IPS-NIHi7 (cell line): ENCODE measurements at regions not wholly inside any gene's neighbourhood (a gene's known extent, or its start where the extent isn't known, plus 50 kb on each side); places are given as distances from the start of the nearest gene placed in this dataset.

Source experiments
- DNase-seq: peaks from one replicate; pipeline ENCODE4 v3.0.0; 2012; ENCODE audit warnings: mixed read lengths; ENCODE audit errors: extremely low spot score

DNA sequence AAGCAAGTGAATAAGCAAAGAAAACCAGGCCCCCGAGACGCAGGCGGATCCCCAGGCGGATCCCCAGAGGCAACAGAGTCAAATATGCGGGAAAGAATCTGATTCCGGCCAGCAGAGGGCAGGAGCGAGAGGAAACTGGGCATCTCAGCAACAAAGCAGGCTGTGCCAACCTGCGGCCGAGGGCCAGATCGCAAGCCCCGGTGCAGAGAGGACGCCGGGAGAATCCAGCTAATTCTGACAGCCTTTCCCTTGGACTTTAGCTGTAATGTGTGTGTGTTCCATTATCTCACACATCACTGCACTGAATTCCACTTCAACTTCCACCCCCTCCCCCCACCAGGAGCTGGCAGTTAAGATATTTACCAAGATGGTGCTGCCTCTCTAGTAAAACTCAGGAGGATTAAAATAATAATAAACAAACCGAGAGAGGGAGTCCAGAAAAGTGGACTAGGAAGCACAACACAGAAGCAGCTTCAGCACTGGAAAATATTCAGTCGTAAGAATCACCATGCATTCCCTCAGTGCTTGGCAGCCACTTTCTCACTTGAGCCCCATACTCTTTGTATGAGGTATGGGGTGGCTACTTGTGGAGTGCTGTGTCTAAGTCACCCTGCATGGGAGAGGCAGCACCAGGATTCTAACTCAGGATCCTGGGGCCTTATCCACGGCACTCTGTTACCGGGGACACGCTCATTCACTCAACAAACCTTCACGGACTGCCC, 66.2 kb upstream of the SNX9 start:
- DNase-seq: peak; percentile 87

DNA sequence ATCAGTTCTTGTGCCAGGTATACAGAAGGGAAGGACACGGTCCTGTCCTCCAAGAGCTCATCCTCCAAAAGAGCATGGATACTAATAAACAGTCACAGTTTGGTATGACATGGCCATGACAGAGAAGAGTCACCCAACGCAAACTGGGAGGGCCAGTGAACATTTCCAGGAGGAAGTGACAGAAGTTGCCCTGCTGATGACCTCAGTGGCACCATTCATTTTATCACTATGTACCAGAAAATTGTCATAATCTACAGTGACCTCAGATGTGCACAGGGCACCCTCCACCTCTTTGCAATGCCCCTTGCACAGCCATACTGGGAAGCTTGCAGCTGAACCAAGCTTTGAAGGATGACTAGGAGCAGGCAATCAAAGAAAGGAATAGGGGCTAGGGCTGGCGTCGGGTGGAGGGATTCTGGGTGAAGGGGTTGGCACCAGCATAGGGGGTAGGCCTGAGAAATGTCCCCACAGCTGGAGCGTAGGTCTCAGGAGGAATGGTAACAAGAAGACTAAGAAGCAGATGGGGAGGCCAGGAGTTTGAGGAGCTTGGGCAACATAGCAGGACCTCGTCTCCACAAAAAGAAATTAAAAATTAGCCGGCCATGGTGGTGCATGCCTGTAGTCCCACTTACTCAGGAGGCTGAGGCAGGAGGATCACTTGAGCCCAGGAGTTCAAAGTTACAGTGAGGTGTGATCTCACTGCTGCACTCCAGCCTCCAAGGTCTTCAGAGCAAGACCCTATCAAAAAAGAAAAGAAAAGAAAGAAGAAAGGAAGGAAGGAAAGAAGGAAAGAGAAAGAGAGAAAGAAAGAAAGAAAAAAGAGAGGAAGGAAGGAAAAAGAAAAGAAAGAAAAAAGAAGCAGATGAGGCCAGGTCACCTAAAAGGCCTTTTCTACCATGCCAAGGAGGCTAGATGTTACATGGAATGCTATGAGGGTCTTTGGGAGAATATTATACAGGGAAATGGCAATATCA, 65.3 kb upstream of the SNX9 start:
- no peak for DNase-seq

DNA sequence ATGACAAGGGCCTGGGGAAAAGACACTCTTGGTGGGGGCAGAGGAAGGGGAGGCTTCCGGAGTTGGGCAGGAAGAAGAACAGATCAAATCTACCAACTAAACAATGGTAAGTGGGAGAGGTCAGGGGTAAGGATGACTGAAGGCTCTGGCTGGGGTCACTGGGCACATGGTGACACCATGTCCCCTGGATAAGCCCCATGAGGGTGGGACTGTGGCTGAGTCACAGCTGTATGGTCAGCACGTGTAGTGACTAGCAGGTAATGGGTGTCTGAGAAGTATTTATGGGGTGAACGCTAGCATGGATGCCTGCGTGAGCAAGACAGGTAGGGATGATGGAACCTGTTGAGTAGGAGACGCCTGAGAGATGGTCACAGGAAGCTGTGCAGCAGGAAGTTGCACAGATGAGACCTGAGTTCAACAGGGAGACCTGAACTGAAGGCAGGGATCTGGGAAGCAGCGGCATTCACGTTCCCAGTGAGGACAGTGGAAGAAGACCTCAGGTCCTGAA, 64.5 kb upstream of the SNX9 start:
- no peak for DNase-seq

DNA sequence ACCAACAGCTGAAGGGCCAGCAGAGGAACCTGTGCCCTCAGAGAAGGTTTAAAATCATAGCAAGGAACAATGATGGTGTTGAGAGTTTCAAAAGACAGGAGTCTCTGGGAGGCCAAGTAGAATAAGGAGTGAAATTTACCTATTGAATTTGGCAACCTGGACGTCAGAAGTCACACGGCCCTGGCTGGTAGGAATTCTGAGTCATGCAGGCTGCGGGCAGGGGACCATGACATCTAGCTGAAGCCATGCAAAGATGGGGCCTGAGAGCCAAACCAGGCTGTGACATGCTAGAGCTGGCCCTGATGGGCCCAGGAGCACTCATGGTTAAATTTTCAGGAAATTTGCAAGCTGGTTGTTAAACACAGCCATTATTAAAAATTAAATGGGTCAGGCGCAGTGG, 64.0 kb upstream of the SNX9 start:
- DNase-seq: no peak

DNA sequence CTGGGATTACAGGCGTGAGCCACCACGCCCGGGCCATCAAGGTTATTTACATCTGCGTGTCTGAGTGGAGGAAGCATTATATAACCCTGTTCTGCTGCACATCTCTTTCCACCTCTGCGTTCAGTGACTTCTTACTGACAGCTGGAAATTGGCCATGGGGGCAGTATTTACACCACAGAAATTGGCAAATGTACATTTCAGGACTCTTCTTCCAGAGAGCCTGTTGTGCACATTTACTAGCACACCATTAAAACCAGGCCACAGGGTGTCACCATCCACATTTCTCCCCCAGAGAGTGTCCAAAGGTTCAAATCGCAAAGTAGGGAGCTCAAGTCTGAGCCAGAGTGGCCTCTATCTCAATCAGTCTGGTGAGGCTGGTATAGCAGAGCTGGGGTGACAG, 62.9 kb upstream of the SNX9 start:
- DNase-seq: no peak

DNA sequence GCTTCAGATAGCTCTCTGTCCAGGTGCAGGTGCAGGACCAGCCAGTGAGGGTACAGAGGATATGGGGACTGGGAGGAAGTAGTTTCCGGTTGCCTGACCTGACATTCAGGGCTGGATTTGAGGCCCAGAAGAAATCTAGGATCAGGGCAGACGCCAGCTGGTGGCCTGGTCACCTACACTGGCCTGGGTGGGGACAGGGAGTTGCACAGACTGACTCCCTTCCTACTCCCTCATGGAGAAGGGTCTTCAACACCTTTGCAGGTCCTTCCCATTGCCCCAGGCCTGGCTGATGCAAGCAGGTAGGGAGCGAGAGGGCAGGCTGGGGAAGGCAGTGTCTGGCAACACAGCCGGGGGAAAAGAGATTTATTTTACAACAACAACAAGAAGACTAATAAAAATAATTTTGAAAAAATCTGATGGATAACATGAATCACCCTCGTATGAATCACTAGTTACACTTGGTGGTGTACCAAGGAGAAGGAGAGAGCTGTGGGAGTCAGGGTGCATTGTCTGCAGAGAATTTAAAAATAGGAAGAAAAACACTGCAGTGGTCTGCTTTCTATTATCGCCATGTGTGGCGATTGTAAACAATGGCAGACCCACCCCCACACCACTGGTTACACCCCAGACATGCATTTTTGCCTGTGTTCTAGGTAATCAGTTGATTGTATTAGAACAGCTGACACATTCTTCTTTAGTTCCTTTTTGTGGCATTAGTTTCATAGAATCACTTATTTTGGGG, 62.3 kb upstream of the SNX9 start:
- DNase-seq: no peak

DNA sequence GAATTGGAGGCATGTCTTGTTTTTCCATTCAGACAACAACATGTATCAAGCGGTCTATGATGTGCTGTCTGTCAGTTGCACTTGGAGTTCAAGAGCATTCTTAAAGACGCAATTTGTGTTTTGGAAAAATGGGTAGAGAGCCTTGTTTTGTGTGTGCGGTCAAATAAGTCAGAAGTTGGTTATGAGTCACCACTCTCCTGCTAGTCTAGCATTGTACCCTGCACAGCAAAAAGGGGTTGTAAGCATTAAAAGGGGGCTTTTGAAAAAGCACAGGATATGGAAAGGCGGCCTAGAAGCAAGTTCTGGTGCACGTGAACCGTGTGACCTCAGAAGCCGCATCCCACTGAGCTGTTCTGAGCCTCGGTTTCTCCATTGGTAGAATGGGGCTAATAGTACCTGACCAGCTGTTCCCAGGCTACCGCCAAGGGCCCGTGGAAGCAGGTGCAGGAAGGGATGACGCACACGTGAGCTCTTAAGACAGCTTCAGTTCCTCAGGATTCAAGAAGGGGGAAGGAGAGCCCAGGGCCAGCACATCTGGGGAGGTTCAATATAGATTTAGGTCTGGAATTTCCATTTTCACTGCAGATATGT, 61.6 kb upstream of the SNX9 start:
- DNase-seq: no peak

DNA sequence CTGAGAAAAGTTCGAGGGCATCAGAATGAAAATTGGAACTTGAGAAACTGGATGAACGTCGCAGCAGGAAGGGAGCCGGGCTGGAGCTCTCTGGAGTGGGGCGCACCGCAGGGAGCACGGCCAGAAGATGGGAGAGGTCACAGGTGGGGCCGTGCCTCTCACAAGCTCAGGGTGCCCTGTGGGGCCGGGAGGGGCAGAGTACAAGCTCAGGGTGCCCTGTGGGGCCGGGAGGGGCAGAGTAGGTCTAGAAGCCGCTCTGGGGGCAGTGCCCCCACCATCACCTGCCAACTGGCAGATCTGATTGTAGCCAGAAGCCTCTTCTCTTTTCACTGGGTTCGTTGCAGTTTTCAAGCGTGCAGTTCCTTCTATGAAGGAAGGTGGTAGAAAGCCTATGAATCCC, 61.1 kb upstream of the SNX9 start:
- no peak for DNase-seq

DNA sequence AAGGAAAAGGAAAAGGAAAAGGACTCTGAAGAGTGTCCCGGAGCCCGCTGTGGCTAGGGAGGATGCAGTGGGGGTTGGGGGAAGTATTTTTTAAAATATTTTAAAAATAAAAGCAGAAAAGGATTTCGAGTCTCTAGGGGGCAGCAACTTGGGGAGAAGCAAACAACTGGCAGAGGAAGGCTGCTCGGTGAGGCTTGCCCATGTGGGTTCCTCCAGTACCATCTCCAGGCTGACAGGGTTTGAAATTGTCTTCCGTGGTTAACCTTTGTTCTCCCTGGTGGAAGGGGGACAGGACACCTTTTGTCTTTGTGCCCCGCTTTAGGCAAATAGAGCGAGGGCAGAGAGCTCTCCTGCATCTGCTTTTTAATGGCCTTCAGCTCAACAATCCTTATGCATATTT, 60.4 kb upstream of the SNX9 start:
- DNase-seq: no peak

DNA sequence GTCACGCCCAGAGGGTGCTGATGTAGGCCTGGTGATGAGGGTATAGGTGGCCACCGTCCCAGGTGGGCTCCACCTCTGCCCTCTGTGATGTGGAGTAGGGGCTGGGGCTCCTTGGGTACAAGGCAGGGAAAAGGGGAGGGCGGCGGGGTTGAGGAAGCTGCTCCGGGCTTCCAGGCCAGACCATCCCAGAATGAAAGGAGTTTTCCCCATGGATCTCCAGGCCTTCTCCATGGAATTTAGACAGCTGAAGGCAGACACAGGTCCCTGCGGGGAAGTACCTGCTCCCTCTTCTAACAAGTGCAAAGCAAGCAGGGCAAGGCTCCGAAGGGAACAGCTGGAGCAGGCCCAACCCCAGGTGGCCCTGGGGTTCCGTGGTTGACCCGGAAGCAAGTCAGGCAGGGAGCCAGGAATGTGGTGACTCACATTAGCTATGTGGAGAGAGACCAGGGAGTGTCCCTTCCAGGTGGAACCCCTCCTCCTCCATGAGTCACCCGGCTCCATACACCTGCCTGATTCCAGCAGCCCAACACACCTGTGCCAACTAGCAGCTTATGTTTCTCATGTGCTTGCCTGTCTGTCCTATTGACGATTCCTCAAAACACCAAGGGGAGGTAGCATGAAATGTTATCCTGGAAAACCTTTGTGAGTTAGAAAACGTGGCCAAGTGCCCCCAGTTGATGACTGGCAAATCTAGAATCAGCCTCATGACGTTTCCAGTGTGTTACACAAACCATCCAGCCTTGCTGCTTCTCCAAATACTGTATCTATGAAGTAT, 59.7 kb upstream of the SNX9 start:
- DNase-seq: peak; percentile 91

DNA sequence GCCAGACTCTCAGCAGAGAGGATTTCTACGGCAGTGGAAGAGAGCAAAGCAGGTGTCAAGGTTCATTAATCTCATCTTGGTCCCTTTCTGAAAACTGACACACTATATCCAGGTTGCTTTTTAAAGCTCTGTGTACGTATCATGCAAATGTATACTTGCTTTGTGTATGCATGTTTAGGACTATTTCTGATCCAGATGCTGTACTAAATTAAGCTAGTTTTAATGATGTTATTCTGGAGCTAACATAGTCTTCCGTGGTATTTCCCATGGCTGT, 59.2 kb upstream of the SNX9 start:
- DNase-seq: no peak

DNA sequence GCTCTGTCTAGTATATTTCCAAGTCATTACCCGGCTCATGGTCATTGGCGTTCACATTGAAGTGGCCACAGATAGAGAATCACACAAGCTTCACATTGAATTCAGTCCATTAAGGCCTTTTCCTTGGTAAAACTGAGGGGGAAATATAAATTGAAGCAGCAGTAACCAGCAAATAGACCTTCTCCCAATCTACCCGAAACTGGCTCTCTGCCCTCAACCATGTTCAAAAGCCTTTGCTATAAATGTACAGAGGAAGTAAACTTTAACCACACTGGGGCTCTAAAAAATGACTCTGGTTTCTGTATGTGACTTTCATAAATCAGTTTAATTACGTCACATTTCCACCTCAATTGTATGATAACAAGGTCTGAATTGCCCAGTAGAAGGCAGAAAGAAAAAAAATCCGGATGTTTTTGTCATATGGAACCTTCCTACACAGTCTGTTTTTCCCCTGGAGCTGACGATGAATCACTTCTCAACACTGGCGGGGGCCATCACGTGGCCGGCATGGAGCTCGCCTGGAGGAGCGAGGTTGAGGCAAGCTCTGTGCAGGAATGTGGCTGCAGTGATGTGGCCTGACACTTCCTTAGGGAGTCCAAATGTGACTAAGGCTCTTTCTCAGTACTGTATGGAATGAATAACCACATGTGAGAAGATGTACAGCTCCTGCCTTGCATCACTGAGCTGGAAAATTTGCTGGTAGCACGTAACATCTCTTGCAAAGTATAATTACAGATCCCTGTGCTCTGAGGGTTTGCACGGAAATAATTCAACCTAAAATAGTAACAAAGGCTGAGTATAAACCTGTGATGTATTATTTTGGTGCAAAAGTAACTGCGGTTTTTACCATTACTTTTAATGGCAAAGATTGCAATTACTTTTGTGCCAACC, 58.6 kb upstream of the SNX9 start:
- DNase-seq: peak; percentile 52

DNA sequence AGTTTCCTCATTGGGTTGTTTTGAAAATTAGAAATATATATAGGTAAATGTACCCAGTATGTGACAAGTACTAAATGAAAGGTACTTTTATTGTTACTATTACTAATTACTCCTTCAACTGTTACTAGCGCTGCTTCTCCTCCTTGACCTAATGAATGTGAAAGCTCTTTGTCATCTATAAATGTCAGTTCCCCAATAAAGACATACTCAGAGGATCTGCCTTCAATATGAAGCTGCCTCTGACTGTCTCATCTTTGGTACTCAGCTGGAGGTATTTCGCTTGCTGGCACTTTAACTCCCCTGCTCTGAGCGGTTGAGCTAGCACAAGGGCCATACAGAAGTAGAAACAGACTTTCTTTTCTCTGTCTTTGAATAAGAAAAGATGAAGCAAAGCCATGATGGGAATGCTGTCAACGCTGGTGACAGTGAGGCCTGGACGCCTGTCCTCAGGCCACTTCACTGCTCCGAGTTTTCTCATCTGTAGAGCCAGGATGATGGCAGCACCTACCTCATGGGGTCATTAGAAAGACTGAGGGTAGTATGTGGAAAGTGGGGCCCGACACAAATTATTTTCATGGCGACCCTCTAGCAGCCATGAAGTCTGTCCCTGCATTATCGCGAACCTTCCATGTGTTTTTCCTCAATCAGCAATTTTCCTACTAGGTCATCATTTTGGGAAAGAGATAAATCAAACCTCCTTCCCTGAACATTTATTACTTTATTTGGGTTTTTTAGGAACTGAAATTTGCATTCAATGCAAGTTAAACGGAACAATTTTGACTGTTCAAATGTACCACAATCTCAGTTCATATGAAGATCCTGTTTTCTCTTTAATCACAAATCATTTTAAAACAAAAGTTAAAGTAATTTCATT, 55.9 kb upstream of the SNX9 start:
- DNase-seq: no peak

DNA sequence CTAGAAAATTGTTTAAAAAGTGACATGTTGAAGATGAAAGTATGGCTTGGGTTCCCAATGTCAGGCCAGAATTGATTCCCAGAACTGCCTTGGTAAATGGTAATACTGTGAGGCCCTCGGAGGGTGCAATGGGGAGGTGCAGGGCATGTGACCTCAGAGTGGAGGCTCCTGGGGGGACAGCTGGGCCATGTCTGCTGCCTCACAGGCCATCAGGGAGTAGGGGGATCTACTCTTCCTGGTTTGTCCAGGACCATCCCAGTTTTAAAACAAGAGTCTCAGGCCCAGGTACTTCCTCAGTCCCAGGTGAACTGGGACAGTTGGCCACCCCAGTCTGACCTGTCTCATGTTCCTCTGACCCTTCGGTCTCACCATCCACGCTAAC, 55.3 kb upstream of the SNX9 start:
- DNase-seq: no peak

DNA sequence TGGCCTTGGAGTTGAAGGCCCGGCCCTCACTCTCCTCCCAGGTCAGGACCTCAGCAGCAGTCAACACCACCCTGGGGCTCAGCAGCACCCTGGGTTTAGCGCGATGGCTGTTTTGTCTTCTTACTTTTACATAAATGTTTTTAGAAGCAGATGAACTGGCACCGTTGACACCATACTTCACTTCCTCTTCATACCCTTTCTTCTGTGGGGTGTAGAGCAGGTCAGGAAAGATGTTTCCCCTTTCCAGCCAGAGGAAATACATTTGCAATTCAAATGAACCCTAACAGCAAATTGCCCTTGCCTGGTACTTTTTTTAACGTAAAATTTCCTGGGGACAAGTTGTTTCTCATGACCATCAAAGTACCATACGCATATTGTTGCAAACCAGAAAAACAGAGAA, 54.7 kb upstream of the SNX9 start:
- DNase-seq: no peak

DNA sequence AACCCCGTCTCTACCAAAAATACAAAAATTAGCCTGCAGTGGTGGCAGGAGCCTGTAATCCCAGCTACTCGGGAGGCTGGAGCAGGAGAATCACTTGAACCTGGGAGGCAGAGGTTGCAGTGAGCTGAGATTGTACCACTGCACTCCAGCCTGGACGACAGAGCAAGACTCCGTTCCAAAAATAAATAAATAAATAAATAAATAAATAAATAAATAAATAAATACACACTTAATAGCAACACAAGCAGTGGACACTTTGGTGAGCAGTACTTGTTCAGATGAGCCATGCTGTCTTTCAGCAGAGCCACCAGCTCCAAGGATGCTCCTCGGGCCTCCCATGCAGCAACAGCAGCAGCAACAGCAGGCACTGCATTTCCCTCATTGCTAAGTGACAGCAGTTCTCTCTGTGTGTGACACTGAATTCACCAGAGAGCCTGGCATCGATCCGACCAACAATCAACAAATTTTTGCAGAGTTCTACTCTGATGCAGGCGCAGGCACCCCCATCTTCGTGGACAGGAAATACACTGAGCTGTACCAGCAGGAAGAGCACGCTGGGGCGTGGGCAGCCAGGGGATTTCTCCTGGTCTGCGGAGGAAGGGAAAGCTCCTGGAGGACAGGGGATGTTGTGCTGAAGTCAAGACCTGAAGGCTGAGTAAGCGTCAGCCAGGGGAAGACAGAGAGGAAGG, 54.0 kb upstream of the SNX9 start:
- no peak for DNase-seq

DNA sequence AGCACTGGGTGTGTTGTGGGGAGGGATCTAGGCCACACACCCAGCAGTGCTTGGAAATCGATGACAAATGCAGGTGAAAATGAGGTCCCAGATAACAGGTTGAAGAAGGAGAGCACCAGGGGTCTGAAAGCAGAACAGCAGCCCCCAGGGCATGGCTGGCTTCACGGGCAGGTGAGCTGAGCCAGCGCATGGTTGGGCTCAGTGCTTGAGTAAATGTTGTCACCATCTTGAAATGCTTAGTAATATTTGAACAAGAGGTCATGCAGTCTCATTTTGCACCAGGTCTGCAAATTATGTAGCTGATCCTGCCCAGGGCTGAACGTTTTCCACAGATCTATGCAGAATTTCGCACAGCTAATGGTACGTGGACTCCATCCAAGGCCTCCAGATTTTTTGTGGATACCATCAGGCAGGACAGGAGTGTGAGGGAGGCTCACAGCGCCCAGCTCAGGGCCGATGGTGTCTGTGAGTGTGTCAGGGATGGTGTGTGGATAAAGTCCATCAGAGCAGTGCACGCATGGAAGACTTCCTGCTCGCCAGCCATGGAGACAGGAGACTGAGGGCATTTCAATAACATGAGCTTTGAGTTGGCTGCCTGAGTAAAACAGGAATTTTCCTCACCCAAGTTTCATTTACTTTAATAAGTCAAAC, 53.1 kb upstream of the SNX9 start:
- DNase-seq: no peak

DNA sequence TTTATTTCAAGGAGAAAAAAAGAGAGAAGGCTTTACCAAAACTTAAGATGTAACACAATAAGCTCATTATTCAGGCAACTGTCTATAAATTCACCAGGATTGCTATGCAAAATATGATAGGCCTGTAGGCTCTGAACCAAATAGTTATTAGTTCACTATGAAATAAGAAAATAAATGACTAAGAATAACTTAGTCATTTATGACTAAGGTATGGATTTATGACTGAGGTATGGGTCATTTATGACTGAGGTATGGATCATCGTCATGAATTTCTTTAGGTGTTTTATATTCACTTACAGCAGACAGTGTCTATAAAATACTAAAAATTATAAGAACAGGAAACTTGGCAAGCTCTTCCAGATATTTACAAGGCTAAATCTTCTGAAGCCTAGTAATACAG, 52.1 kb upstream of the SNX9 start:
- no peak for DNase-seq
